Astrocyte (in vitro differentiated cells and primary cell): ENCODE measurements at regions not wholly inside any gene's neighbourhood (a gene's known extent, or its start where the extent isn't known, plus 50 kb on each side); places are given as distances from the start of the nearest gene placed in this dataset.

Source experiments
- DNase-seq: peaks from one replicate; pipeline ENCODE4 v3.0.0-alpha.2; 2010; ENCODE audit warnings: low read depth
- FAIRE-seq: peaks from 2 replicates; lab custom pipeline; 2011; peaks lifted over from hg19 to GRCh38; lab: Jason Lieb, UNC
- H2AFZ ChIP-seq: 2 replicates; pipeline ENCODE4 v1.6.0; 2012; ENCODE audit warnings: low read depth, low read length, inconsistent platforms
- H3K27ac ChIP-seq: 2 replicates; pipeline ENCODE4 v1.5.1; 2011; ENCODE audit warnings: low read depth, low read length, inconsistent platforms
- H3K27me3 ChIP-seq: 2 replicates; pipeline ENCODE4 v1.6.0; 2011; ENCODE audit warnings: low read length, inconsistent platforms; ENCODE audit not compliant: insufficient read depth
- H3K36me3 ChIP-seq: 2 replicates; pipeline ENCODE4 v1.5.1; 2011; ENCODE audit warnings: low read length, inconsistent platforms; ENCODE audit not compliant: insufficient read depth
- H3K4me1 ChIP-seq: 2 replicates; pipeline ENCODE4 v1.5.1; 2011; ENCODE audit warnings: low read length, inconsistent platforms; ENCODE audit not compliant: insufficient read depth
- H3K4me2 ChIP-seq: 2 replicates; pipeline ENCODE4 v1.6.0; 2012; ENCODE audit warnings: low read length, inconsistent platforms
- H3K4me3 ChIP-seq: 2 replicates; pipeline ENCODE4 v1.5.1; 2011; ENCODE audit warnings: low read depth, mild to moderate bottlenecking, low read length, inconsistent platforms; ENCODE audit not compliant: insufficient read depth
- H3K79me2 ChIP-seq: 2 replicates; pipeline ENCODE4 v1.6.0; 2012; ENCODE audit warnings: mild to moderate bottlenecking, low read length, inconsistent platforms; ENCODE audit not compliant: insufficient read depth
- H3K9ac ChIP-seq: 2 replicates; pipeline ENCODE4 v1.6.0; 2012; ENCODE audit warnings: mild to moderate bottlenecking, low read length, inconsistent platforms
- H3K9me3 ChIP-seq: 2 replicates; pipeline ENCODE4 v1.5.1; 2012; ENCODE audit warnings: low read depth, mild to moderate bottlenecking, low read length, inconsistent platforms; ENCODE audit not compliant: insufficient read depth
- H4K20me1 ChIP-seq: 2 replicates; pipeline ENCODE4 v1.6.0; 2012; ENCODE audit warnings: low read length, inconsistent platforms; ENCODE audit not compliant: insufficient read depth
- H3K27ac Mint-ChIP-seq: one replicate; pipeline ENCODE4 v1.8.0; 2021; ENCODE audit warnings: mild to moderate bottlenecking, mixed read lengths; ENCODE audit not compliant: unreplicated experiment
- H3K27me3 Mint-ChIP-seq: one replicate; pipeline ENCODE4 v1.8.0; 2021; ENCODE audit warnings: low read depth, mixed read lengths; ENCODE audit not compliant: unreplicated experiment
- H3K36me3 Mint-ChIP-seq: one replicate; pipeline ENCODE4 v1.8.0; 2021; ENCODE audit warnings: low read depth, mixed read lengths; ENCODE audit not compliant: unreplicated experiment
- H3K4me1 Mint-ChIP-seq: one replicate; pipeline ENCODE4 v1.8.0; 2021; ENCODE audit warnings: low read depth, mixed read lengths; ENCODE audit not compliant: unreplicated experiment
- H3K4me3 Mint-ChIP-seq: one replicate; pipeline ENCODE4 v1.8.0; 2021; ENCODE audit warnings: mild to moderate bottlenecking, moderate library complexity, mixed read lengths; ENCODE audit not compliant: unreplicated experiment
- H3K9me3 Mint-ChIP-seq: one replicate; pipeline ENCODE4 v1.8.0; 2021; ENCODE audit warnings: mild to moderate bottlenecking, mixed read lengths; ENCODE audit not compliant: unreplicated experiment
- EZH2 ChIP-seq: IDR thresholded peaks from 2 replicates; pipeline ENCODE4 v1.6.1; 2012; ENCODE audit warnings: mild to moderate bottlenecking, low read length, inconsistent platforms; ENCODE audit not compliant: insufficient read depth
- TF ChIP-seq, protein P1 (sequence below): IDR thresholded peaks from 2 replicates; pipeline ENCODE4 v1.5.1; 2011; ENCODE audit warnings: low read depth, mild to moderate bottlenecking, inconsistent platforms, low read length, moderate library complexity; ENCODE audit not compliant: insufficient read depth

- Histone ChIP-seq H3K36me3 (no peaks in the 10 kb centered on the region), H3K9me3 (no peaks in the 10 kb centered on the region), H3K27ac (no peak overlapping the region), H3K79me2 (no peaks in the 10 kb centered on the region), H2AFZ (no peak overlapping the region), H3K9ac (no peak overlapping the region), H4K20me1 (no peaks in the 10 kb centered on the region), H3K4me2 (no peak overlapping the region), H3K4me1 (no peaks in the 10 kb centered on the region), H3K27me3 (no peaks in the 10 kb centered on the region), H3K4me3 (no peak overlapping the region)
- TF ChIP-seq, protein P1, sequence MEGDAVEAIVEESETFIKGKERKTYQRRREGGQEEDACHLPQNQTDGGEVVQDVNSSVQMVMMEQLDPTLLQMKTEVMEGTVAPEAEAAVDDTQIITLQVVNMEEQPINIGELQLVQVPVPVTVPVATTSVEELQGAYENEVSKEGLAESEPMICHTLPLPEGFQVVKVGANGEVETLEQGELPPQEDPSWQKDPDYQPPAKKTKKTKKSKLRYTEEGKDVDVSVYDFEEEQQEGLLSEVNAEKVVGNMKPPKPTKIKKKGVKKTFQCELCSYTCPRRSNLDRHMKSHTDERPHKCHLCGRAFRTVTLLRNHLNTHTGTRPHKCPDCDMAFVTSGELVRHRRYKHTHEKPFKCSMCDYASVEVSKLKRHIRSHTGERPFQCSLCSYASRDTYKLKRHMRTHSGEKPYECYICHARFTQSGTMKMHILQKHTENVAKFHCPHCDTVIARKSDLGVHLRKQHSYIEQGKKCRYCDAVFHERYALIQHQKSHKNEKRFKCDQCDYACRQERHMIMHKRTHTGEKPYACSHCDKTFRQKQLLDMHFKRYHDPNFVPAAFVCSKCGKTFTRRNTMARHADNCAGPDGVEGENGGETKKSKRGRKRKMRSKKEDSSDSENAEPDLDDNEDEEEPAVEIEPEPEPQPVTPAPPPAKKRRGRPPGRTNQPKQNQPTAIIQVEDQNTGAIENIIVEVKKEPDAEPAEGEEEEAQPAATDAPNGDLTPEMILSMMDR, result no peak
- TF ChIP-seq EZH2, result no peak
- H3K27ac Mint-ChIP-seq, result no peak overlapping the region
- H3K4me1 Mint-ChIP-seq, result peaks cover 5% of the 10 kb centered on the region
- DNase-seq (no peak), FAIRE-seq (no peak)
- H3K36me3 Mint-ChIP-seq, result no peaks in the 10 kb centered on the region
- no peaks in the 10 kb centered on the region for H3K27me3 Mint-ChIP-seq
- H3K9me3 Mint-ChIP-seq, result no peaks in the 10 kb centered on the region
- no peak overlapping the region for H3K4me3 Mint-ChIP-seq
Observed at GRCh38 chr5:53172630-53173029, 63.1 kb upstream of the MOCS2 start.

DNA sequence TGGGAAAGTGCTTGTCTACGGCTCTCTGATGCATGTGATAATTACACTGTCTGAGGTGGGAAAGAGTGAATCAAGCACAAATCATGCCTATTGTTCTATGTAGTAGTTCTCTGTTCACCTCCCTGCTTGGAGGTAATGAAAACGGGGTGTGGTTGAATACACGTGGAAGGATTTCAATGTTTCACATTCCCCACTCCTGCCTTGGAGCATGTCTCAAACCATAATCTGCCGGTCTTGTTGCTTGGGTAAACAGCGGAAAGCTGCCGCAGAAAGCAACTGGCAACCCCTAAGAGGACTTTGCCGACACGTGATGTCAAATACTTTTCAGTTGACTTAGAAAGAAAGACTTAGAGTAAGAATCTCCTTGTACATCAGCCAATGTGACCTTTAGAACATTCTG lies 63.5 kb upstream of the MOCS2 start:
- DNase-seq (no peak), FAIRE-seq (no peak)
- Histone ChIP-seq H3K9ac (no peak overlapping the region), H3K27me3 (no peaks in the 10 kb centered on the region), H3K9me3 (no peaks in the 10 kb centered on the region), H3K4me2 (no peak overlapping the region), H3K27ac (no peak overlapping the region), H3K4me1 (no peaks in the 10 kb centered on the region), H3K79me2 (no peaks in the 10 kb centered on the region), H4K20me1 (no peaks in the 10 kb centered on the region), H3K4me3 (no peak overlapping the region), H3K36me3 (no peaks in the 10 kb centered on the region), H2AFZ (no peak overlapping the region)
- H3K27me3 Mint-ChIP-seq, result no peaks in the 10 kb centered on the region
- H3K27ac Mint-ChIP-seq, result no peak overlapping the region
- no peaks in the 10 kb centered on the region for H3K4me1 Mint-ChIP-seq
- no peak for TF ChIP-seq EZH2
- TF ChIP-seq, protein P1, result no peak
- no peaks in the 10 kb centered on the region for H3K36me3 Mint-ChIP-seq
- no peak overlapping the region for H3K4me3 Mint-ChIP-seq
- H3K9me3 Mint-ChIP-seq, result no peaks in the 10 kb centered on the region

DNA sequence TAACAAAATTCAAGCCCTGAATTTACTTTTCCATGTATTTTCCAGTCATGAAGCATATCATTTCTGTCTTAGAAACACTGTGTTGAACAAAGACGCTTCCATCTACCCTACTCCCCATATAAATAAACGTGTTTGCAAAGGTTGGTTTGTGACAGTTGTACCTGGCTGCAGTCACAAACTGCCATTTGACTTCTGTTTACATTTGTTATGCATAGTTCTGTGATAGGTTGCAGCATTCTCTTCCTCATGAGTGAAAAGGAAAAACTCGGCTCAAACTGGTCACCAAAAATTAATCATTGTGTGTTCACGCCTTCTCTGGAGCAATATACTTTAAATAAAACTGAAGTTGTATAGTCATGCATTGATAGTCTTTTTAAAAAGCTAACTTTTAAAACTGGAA lies 69.3 kb upstream of the MOCS2 start:
- Histone ChIP-seq H3K4me3 (no peak overlapping the region), H4K20me1 (no peaks in the 10 kb centered on the region), H3K9ac (no peak overlapping the region), H3K4me1 (no peaks in the 10 kb centered on the region), H3K79me2 (no peaks in the 10 kb centered on the region), H3K4me2 (no peak overlapping the region), H2AFZ (no peak overlapping the region), H3K36me3 (no peaks in the 10 kb centered on the region), H3K9me3 (no peaks in the 10 kb centered on the region), H3K27me3 (no peaks in the 10 kb centered on the region), H3K27ac (no peak overlapping the region)
- H3K4me3 Mint-ChIP-seq, result no peak overlapping the region
- H3K27ac Mint-ChIP-seq, result no peak overlapping the region
- no peaks in the 10 kb centered on the region for H3K4me1 Mint-ChIP-seq
- no peaks in the 10 kb centered on the region for H3K27me3 Mint-ChIP-seq
- DNase-seq (no peak), FAIRE-seq (no peak)
- no peaks in the 10 kb centered on the region for H3K9me3 Mint-ChIP-seq
- TF ChIP-seq, protein P1, result no peak
- no peak for TF ChIP-seq EZH2
- no peaks in the 10 kb centered on the region for H3K36me3 Mint-ChIP-seq
